CD14-positive monocyte (primary cell): ENCODE measurements at regions not wholly inside any gene's neighbourhood (a gene's known extent, or its start where the extent isn't known, plus 50 kb on each side); places are given as distances from the start of the nearest gene placed in this dataset.

Experiments used
- DNase-seq, 3 donors: peaks; one replicate each; pipeline ENCODE4 v3.0.0-alpha.2; 2011 to 2022
- H2AFZ ChIP-seq: 2 replicates; pipeline ENCODE4 v1.6.0; 2012; ENCODE audit warnings: mild to moderate bottlenecking, low read depth, low read length, inconsistent platforms; ENCODE audit not compliant: insufficient read depth, poor library complexity, severe bottlenecking
- H3K27ac ChIP-seq, 2 donors: 1 replicate in 1 of 2; 2 replicates in 1 of 2; pipeline ENCODE4 v1.5.1; 2012 to 2013; ENCODE audit warnings: low read length in 2 of 2, control low read depth in 1 of 2, inconsistent platforms in 1 of 2, low read depth in 1 of 2, mild to moderate bottlenecking in 1 of 2
- H3K27me3 ChIP-seq, 2 donors: one replicate each; pipeline versions ENCODE4 v1.6.0 to v1.6.1; 2011 to 2013; ENCODE audit warnings: low read length in 2 of 2; ENCODE audit not compliant: control insufficient read depth in 2 of 2, insufficient read depth in 2 of 2
- H3K36me3 ChIP-seq, 2 donors: replicated peaks in 1 of 2; 1 replicate in 1 of 2; 2 replicates in 1 of 2; pipeline versions ENCODE4 v1.5.1 to v1.6.1; 2012 to 2013; ENCODE audit warnings: low read length in 2 of 2, control low read depth in 1 of 2, inconsistent platforms in 1 of 2, mild to moderate bottlenecking in 1 of 2; ENCODE audit not compliant: insufficient read depth in 2 of 2, control insufficient read depth in 1 of 2
- H3K4me1 ChIP-seq, 2 donors: 1 replicate in 1 of 2; 2 replicates in 1 of 2; pipeline versions ENCODE4 v1.5.1 to v1.6.1; 2012 to 2013; ENCODE audit warnings: low read length in 2 of 2, control low read depth in 1 of 2, inconsistent platforms in 1 of 2, mild to moderate bottlenecking in 1 of 2, moderate library complexity in 1 of 2; ENCODE audit not compliant: insufficient read depth in 2 of 2, control insufficient read depth in 1 of 2
- H3K4me2 ChIP-seq: replicated peaks from 2 replicates; pipeline ENCODE3; 2012; ENCODE audit warnings: low read length, moderate library complexity, mild to moderate bottlenecking; ENCODE audit not compliant: poor library complexity, severe bottlenecking; ENCODE audit errors: extremely low read depth
- H3K4me3 ChIP-seq, 3 experiments: fragments of 200-600 bp in 1 of 3; sonication (generic) in 1 of 3; replicated peaks in 1 of 3; 1 replicate in 2 of 3; 2 replicates in 1 of 3; pipeline ENCODE4 v1.5.1; 2011 to 2013; ENCODE audit warnings: low read length in 3 of 3, mild to moderate bottlenecking in 3 of 3, control low read depth in 2 of 3, low read depth in 2 of 3, inconsistent platforms in 1 of 3, moderate library complexity in 1 of 3
- H3K79me2 ChIP-seq: 2 replicates; pipeline ENCODE4 v1.6.0; 2012; ENCODE audit warnings: mild to moderate bottlenecking, control low read depth, inconsistent platforms, low read length, moderate library complexity; ENCODE audit not compliant: insufficient read depth
- H3K9ac ChIP-seq: 2 replicates; pipeline ENCODE4 v1.6.0; 2017; ENCODE audit warnings: low read length, mild to moderate bottlenecking; ENCODE audit not compliant: insufficient read depth, poor library complexity, severe bottlenecking
- H3K9me3 ChIP-seq, 2 donors: replicated peaks in 1 of 2; 1 replicate in 1 of 2; 2 replicates in 1 of 2; pipeline versions ENCODE4 v1.5.1 to v1.6.1; 2012 to 2013; ENCODE audit warnings: low read length in 2 of 2, control low read depth in 1 of 2; ENCODE audit not compliant: control insufficient read depth in 1 of 2, insufficient read depth in 1 of 2
- H4K20me1 ChIP-seq: 2 replicates; pipeline ENCODE4 v1.6.0; 2012; ENCODE audit warnings: mild to moderate bottlenecking, low read length, control low read depth, moderate library complexity; ENCODE audit not compliant: insufficient read depth
- H3K27ac Mint-ChIP-seq, 7 donors: one replicate each; pipeline ENCODE4 v1.8.0; 2020; ENCODE audit warnings: mild to moderate bottlenecking in 7 of 7, mixed read lengths in 7 of 7, moderate library complexity in 6 of 7, inconsistent platforms in 2 of 7
- H3K27me3 Mint-ChIP-seq, 3 donors: one replicate each; pipeline ENCODE4 v1.8.0; 2021 to 2022; ENCODE audit warnings: low read depth in 3 of 3, mild to moderate bottlenecking in 3 of 3, mixed read lengths in 3 of 3, moderate library complexity in 3 of 3, inconsistent platforms in 1 of 3
- H3K36me3 Mint-ChIP-seq, 2 donors: one replicate each; pipeline ENCODE4 v1.8.0; 2020; ENCODE audit warnings: mixed read lengths in 2 of 2, inconsistent platforms in 1 of 2, mild to moderate bottlenecking in 1 of 2
- H3K4me1 Mint-ChIP-seq: one replicate; pipeline ENCODE4 v1.8.0; 2020; ENCODE audit warnings: mild to moderate bottlenecking, mixed read lengths
- H3K4me3 Mint-ChIP-seq, 2 donors: one replicate each; pipeline ENCODE4 v1.8.0; 2020; ENCODE audit warnings: mild to moderate bottlenecking in 2 of 2, mixed read lengths in 2 of 2, moderate library complexity in 1 of 2
- H3K9me3 Mint-ChIP-seq, 7 donors: one replicate each; pipeline ENCODE4 v1.8.0; 2020 to 2022; ENCODE audit warnings: mixed read lengths in 7 of 7, mild to moderate bottlenecking in 6 of 7, moderate library complexity in 6 of 7, inconsistent platforms in 2 of 7
- CTCF ChIP-seq: fragments of 200-600 bp; IDR thresholded peaks from one replicate; pipeline ENCODE4 v1.8.0; 2022; ENCODE audit warnings: antibody characterized with exemption, mild to moderate bottlenecking
- WGBS: methylation state at CpG from one replicate; pipeline ENCODE4 v1.1.5; 2013; ENCODE audit warnings: missing lambda C conversion rate; ENCODE audit not compliant: insufficient coverage; 5-methylcytosine and 5-hydroxymethylcytosine counted together
- intact Hi-C, 2 donors: fragments of 100-400 bp; cut with micrococcal nuclease; formaldehyde crosslinking; loops; one replicate each; pipeline versions ENCODE4 v1.15.0 to v1.15.1; 2023

- H3K79me2 ChIP-seq, result no peaks in the 10 kb centered on the region
- no peaks in the 10 kb centered on the region for H3K9me3 Mint-ChIP-seq
- no peaks in the 10 kb centered on the region for H4K20me1 ChIP-seq
- H3K4me3 Mint-ChIP-seq, result no peak overlapping the region
- H3K9me3 ChIP-seq, result no peaks in the 10 kb centered on the region
- no peaks in the 10 kb centered on the region for H3K4me1 Mint-ChIP-seq
- H3K27me3 Mint-ChIP-seq, result peaks cover 0 to 3% (median 3%) of the 10 kb centered on the region in 3 donors
- no peaks in the 10 kb centered on the region for H3K36me3 Mint-ChIP-seq
- WGBS, result no CpG with 5 or more reads among the region's 8 CpGs
- H3K9ac ChIP-seq, result no peak overlapping the region
- H3K27me3 ChIP-seq, result no peaks in the 10 kb centered on the region
- intact Hi-C loops, result no loop called here
- peak overlapping the region in 1 of 7 donors; percentile 2 for H3K27ac Mint-ChIP-seq
- no peak overlapping the region for H3K27ac ChIP-seq
- no peak overlapping the region for H3K4me3 ChIP-seq
- H2AFZ ChIP-seq, result no peak overlapping the region
- H3K4me2 ChIP-seq, result no peak overlapping the region
- H3K4me1 ChIP-seq, result no peaks in the 10 kb centered on the region
- DNase-seq, result no peak
- TF ChIP-seq CTCF, result no peak
- no peaks in the 10 kb centered on the region for H3K36me3 ChIP-seq
Measured at GRCh38 chr4:147011411-147011810, 65.7 kb upstream of the TTC29 start.

GRCh38 chr4:147012059-147012707 lies 66.5 kb upstream of the TTC29 start:
- H3K9ac ChIP-seq, result no peak overlapping the region
- no peaks in the 10 kb centered on the region for H3K36me3 ChIP-seq
- H3K4me2 ChIP-seq, result no peak overlapping the region
- no peak overlapping the region for H3K4me3 ChIP-seq
- no peaks in the 10 kb centered on the region for H3K79me2 ChIP-seq
- H2AFZ ChIP-seq, result no peak overlapping the region
- Mint-ChIP-seq H3K36me3 (no peaks in the 10 kb centered on the region), H3K9me3 (no peaks in the 10 kb centered on the region), H3K27ac (no peak overlapping the region), H3K4me3 (no peak overlapping the region), H3K4me1 (no peaks in the 10 kb centered on the region), H3K27me3 (peaks cover 0 to 3% (median 3%) of the 10 kb centered on the region in 3 donors)
- no peaks in the 10 kb centered on the region for H4K20me1 ChIP-seq
- no peaks in the 10 kb centered on the region for H3K27me3 ChIP-seq
- WGBS, result 100% methylated on average over 1 of the region's 5 CpGs
- DNase-seq, result no peak
- no peaks in the 10 kb centered on the region for H3K4me1 ChIP-seq
- no peak overlapping the region for H3K27ac ChIP-seq
- intact Hi-C loops, result no loop called here
- no peak for TF ChIP-seq CTCF
- H3K9me3 ChIP-seq, result no peaks in the 10 kb centered on the region
